HEK293 (cell line): ENCODE measurements at regions not wholly inside any gene's neighbourhood (a gene's known extent, or its start where the extent isn't known, plus 50 kb on each side); places are given as distances from the start of the nearest gene placed in this dataset.

Experiments
- CTCF ChIA-PET: fragments of 350-600 bp; formaldehyde crosslinking; extraction: SDS; loops from one replicate; lab custom pipeline; 2021; ENCODE audit warnings: antibody characterized with exemption; lab: Yijun Ruan, JAX
- POLR2A ChIA-PET: fragments of 300-600 bp; formaldehyde crosslinking; extraction: SDS; loops from one replicate; lab custom pipeline; 2020; ENCODE audit warnings: antibody characterized with exemption, inconsistent platforms; lab: Yijun Ruan, JAX
- H3K27ac ChIP-seq: fragments of 200-500 bp; sonication (Bioruptor generic); 2 replicates; pipeline ENCODE4 v1.5.1; 2014; ENCODE audit warnings: low read depth, low read length, control low read depth, inconsistent platforms; ENCODE audit errors: extremely low read depth
- H3K36me3 ChIP-seq, 2 experiments: fragments of 200-500 bp in 1 of 2; sonication (Bioruptor generic) in 1 of 2; 1 replicate in 1 of 2; 2 replicates in 1 of 2; pipeline ENCODE4 v1.5.1; 2014 to 2017; ENCODE audit warnings: inconsistent platforms in 2 of 2, low read length in 2 of 2; ENCODE audit not compliant: control insufficient read depth in 2 of 2, insufficient read depth in 1 of 2
- H3K4me1 ChIP-seq: fragments of 200-500 bp; sonication (Bioruptor generic); 2 replicates; pipeline ENCODE4 v1.5.1; 2014; ENCODE audit warnings: mild to moderate bottlenecking, low read length, inconsistent platforms; ENCODE audit not compliant: control insufficient read depth, insufficient read depth
- H3K4me3 ChIP-seq: 2 replicates; pipeline ENCODE4 v1.5.1; 2011; ENCODE audit warnings: low read depth, mild to moderate bottlenecking, control low read depth, low read length, moderate library complexity
- H3K9me3 ChIP-seq: fragments of 200-500 bp; sonication (Bioruptor generic); 2 replicates; pipeline ENCODE4 v1.5.1; 2014; ENCODE audit warnings: low read depth, low read length, inconsistent platforms; ENCODE audit not compliant: control insufficient read depth, insufficient read depth
- BCL6B ChIP-seq: fragments of 450-650 bp; formaldehyde crosslinking; IDR thresholded peaks from 2 replicates; pipeline ENCODE4 v1.5.1; 2017; ENCODE audit warnings: missing biosample characterization, missing genetic modification characterization
- ELK4 ChIP-seq: IDR thresholded peaks from 2 replicates; pipeline ENCODE4 v1.6.1; 2011; ENCODE audit warnings: mild to moderate bottlenecking, low read depth, low read length, borderline replicate concordance
- HOXA7 ChIP-seq: sonication (generic); formaldehyde crosslinking; IDR thresholded peaks from 2 replicates; pipeline ENCODE4 v1.8.1; 2022; ENCODE audit warnings: missing genetic modification reagents, borderline replicate concordance
- KLF16 ChIP-seq: fragments of 450-650 bp; formaldehyde crosslinking; IDR thresholded peaks from 2 replicates; pipeline ENCODE4 v1.5.1; 2017; ENCODE audit warnings: missing biosample characterization, missing genetic modification characterization
- PRDM1 ChIP-seq: fragments of 450-650 bp; formaldehyde crosslinking; IDR thresholded peaks from 2 replicates; pipeline ENCODE4; 2016; ENCODE audit warnings: missing biosample characterization, missing genetic modification characterization
- ZFP41 ChIP-seq: fragments of 450-650 bp; formaldehyde crosslinking; IDR thresholded peaks from 2 replicates; pipeline ENCODE4 v1.5.1; 2016; ENCODE audit warnings: missing biosample characterization, missing genetic modification characterization, borderline replicate concordance
- ZNF10 ChIP-seq: fragments of 450-650 bp; formaldehyde crosslinking; IDR thresholded peaks from 2 replicates; pipeline ENCODE4 v1.5.1; 2017; ENCODE audit warnings: missing biosample characterization, missing genetic modification characterization
- ZNF114 ChIP-seq: fragments of 450-650 bp; formaldehyde crosslinking; IDR thresholded peaks from 2 replicates; pipeline ENCODE4 v1.5.0; 2017; ENCODE audit warnings: missing biosample characterization, missing genetic modification characterization
- ZNF140 ChIP-seq: fragments of 450-650 bp; formaldehyde crosslinking; IDR thresholded peaks from 2 replicates; pipeline ENCODE4 v1.5.1; 2016; ENCODE audit warnings: missing biosample characterization, missing genetic modification characterization
- ZNF146 ChIP-seq: fragments of 450-650 bp; formaldehyde crosslinking; IDR thresholded peaks from 2 replicates; pipeline ENCODE4 v1.5.1; 2016; ENCODE audit warnings: missing biosample characterization, missing genetic modification characterization
- ZNF214 ChIP-seq: fragments of 450-650 bp; formaldehyde crosslinking; IDR thresholded peaks from 2 replicates; pipeline ENCODE4 v1.5.1; 2017; ENCODE audit warnings: missing biosample characterization, mild to moderate bottlenecking, missing genetic modification characterization, borderline replicate concordance
- ZNF24 ChIP-seq: fragments of 450-650 bp; formaldehyde crosslinking; IDR thresholded peaks from 2 replicates; pipeline ENCODE4 v1.5.1; 2016; ENCODE audit warnings: missing biosample characterization, missing genetic modification characterization
- ZNF426 ChIP-seq: fragments of 450-650 bp; formaldehyde crosslinking; IDR thresholded peaks from 2 replicates; pipeline ENCODE4 v1.5.1; 2017; ENCODE audit warnings: missing biosample characterization, missing genetic modification characterization, mild to moderate bottlenecking, inconsistent platforms, moderate library complexity
- ZNF549 ChIP-seq: fragments of 450-650 bp; IDR thresholded peaks from 2 replicates; pipeline ENCODE4 v1.5.1; 2018; ENCODE audit warnings: missing biosample characterization, missing genetic modification characterization, mild to moderate bottlenecking, inconsistent platforms, moderate library complexity
- ZNF600 ChIP-seq: fragments of 450-650 bp; formaldehyde crosslinking; IDR thresholded peaks from 2 replicates; pipeline ENCODE4 v1.5.1; 2016; ENCODE audit warnings: missing biosample characterization, missing genetic modification characterization
- ZNF629 ChIP-seq: fragments of 450-650 bp; formaldehyde crosslinking; IDR thresholded peaks from 2 replicates; pipeline ENCODE4 v1.5.1; 2017; ENCODE audit warnings: missing biosample characterization, missing genetic modification characterization
- ZNF747 ChIP-seq: fragments of 450-650 bp; formaldehyde crosslinking; IDR thresholded peaks from 2 replicates; pipeline ENCODE4 v1.5.1; 2016; ENCODE audit warnings: missing biosample characterization, missing genetic modification characterization
- ZNF837 ChIP-seq: fragments of 450-650 bp; formaldehyde crosslinking; IDR thresholded peaks from 2 replicates; pipeline ENCODE4 v1.5.1; 2016; ENCODE audit warnings: missing biosample characterization, missing genetic modification characterization
- ZSCAN23 ChIP-seq: fragments of 450-650 bp; formaldehyde crosslinking; IDR thresholded peaks from 2 replicates; pipeline ENCODE4 v1.5.1; 2016; ENCODE audit warnings: missing biosample characterization, missing genetic modification characterization
- TF ChIP-seq, protein P1 (sequence below): fragments of 450-650 bp; formaldehyde crosslinking; IDR thresholded peaks from 2 replicates; pipeline ENCODE4 v1.5.1; 2016; ENCODE audit warnings: missing biosample characterization, missing genetic modification characterization
- TF ChIP-seq, protein P2 (sequence below): fragments of 450-650 bp; IDR thresholded peaks from 2 replicates; pipeline ENCODE4 v1.5.1; 2018; ENCODE audit warnings: missing biosample characterization, mild to moderate bottlenecking, missing genetic modification characterization
- TF ChIP-seq, protein P3 (sequence below): fragments of 450-650 bp; formaldehyde crosslinking; IDR thresholded peaks from 2 replicates; pipeline ENCODE4 v1.5.1; 2016; ENCODE audit warnings: missing biosample characterization, missing genetic modification characterization
- TF ChIP-seq, protein P4 (sequence below): fragments of 450-650 bp; formaldehyde crosslinking; IDR thresholded peaks from 2 replicates; pipeline ENCODE4 v1.5.1; 2016; ENCODE audit warnings: missing biosample characterization, missing genetic modification characterization
- TF ChIP-seq, protein P5 (sequence below): fragments of 450-650 bp; formaldehyde crosslinking; IDR thresholded peaks from 2 replicates; pipeline ENCODE4 v1.5.1; 2016; ENCODE audit warnings: missing biosample characterization, missing genetic modification characterization

- ChIA-PET POLR2A (no interaction called here), CTCF (no interaction called here)
- Histone ChIP-seq H3K9me3 (no peaks in the 10 kb centered on the region), H3K4me1 (no peaks in the 10 kb centered on the region), H3K27ac (no peak overlapping the region), H3K36me3 (no peaks in the 10 kb centered on the region), H3K4me3 (no peak overlapping the region)
- TF ChIP-seq ZNF747 (tag by site-specific recombination) (no peak), ZNF549 (no peak), ZNF140 (tag by site-specific recombination) (no peak), ZNF10 (tag by site-specific recombination) (no peak), ZNF146 (no peak), ZNF629 (no peak), ZNF426 (no peak), PRDM1 (no peak), KLF16 (tag by site-specific recombination) (no peak), ZNF24 (tag by site-specific recombination) (no peak)
- TF ChIP-seq, protein P1, sequence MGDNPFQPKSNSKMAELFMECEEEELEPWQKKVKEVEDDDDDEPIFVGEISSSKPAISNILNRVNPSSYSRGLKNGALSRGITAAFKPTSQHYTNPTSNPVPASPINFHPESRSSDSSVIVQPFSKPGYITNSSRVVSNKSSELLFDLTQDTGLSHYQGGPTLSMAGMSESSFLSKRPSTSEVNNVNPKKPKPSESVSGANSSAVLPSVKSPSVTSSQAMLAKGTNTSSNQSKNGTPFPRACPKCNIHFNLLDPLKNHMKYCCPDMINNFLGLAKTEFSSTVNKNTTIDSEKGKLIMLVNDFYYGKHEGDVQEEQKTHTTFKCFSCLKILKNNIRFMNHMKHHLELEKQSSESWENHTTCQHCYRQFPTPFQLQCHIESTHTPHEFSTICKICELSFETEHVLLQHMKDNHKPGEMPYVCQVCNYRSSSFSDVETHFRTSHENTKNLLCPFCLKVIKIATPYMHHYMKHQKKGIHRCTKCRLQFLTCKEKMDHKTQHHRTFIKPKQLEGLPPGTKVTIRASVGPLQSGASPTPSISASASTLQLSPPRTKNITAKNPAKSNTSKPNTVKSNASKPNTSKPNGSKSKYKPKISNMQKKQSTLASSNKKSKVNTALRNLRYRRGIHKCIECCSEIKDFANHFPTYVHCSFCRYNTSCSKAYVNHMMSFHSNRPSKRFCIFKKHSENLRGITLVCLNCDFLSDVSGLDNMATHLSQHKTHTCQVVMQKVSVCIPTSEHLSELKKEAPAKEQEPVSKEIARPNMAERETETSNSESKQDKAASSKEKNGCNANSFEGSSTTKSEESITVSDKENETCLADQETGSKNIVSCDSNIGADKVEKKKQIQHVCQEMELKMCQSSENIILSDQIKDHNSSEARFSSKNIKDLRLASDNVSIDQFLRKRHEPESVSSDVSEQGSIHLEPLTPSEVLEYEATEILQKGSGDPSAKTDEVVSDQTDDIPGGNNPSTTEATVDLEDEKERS (tag by site-specific recombination) = no peak
Measured at GRCh38 chr2:142300517-142300916, 169.7 kb upstream of the LRP1B start.

DNA sequence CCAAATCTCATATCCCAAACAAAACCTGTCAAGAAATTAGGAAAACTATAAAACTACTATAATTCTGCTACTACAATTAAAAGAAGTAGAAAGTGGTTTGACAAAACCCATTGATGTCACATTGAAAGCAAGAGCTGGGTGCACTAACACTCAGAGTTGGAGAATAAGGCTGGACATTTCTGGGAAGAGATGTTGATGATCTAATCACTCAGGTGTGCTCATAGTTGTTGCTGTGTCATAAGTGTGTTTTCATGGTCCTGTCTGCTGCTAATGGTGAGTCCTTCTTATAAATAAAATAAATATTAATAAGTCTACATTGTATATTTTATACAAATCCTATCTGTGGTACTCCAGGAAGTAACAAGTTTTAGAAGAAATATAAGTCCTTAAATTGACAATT, 168.2 kb upstream of the LRP1B start:
- H3K27ac ChIP-seq = no peak overlapping the region
- no peaks in the 10 kb centered on the region for H3K9me3 ChIP-seq
- ChIA-PET CTCF (no interaction called here), POLR2A (no interaction called here)
- no peak overlapping the region for H3K4me3 ChIP-seq
- H3K4me1 ChIP-seq = no peaks in the 10 kb centered on the region
- no peaks in the 10 kb centered on the region for H3K36me3 ChIP-seq
- no peak for TF ChIP-seq ZNF426
- no peak for TF ChIP-seq ZNF214 (tag by site-specific recombination)
- TF ChIP-seq, protein P2, sequence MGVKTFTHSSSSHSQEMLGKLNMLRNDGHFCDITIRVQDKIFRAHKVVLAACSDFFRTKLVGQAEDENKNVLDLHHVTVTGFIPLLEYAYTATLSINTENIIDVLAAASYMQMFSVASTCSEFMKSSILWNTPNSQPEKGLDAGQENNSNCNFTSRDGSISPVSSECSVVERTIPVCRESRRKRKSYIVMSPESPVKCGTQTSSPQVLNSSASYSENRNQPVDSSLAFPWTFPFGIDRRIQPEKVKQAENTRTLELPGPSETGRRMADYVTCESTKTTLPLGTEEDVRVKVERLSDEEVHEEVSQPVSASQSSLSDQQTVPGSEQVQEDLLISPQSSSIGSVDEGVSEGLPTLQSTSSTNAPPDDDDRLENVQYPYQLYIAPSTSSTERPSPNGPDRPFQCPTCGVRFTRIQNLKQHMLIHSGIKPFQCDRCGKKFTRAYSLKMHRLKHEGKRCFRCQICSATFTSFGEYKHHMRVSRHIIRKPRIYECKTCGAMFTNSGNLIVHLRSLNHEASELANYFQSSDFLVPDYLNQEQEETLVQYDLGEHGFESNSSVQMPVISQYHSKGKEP (tag by site-specific recombination) = no peak
- no peak for TF ChIP-seq ZSCAN23 (tag by site-specific recombination)
- no peak for TF ChIP-seq ZNF140 (tag by site-specific recombination)
- TF ChIP-seq ZNF600 (tag by site-specific recombination) = no peak
- TF ChIP-seq ZNF114 (tag by site-specific recombination) = no peak
- TF ChIP-seq HOXA7 (CRISPR knock-in tag) = no peak
- no peak for TF ChIP-seq ELK4
- TF ChIP-seq, protein P3, sequence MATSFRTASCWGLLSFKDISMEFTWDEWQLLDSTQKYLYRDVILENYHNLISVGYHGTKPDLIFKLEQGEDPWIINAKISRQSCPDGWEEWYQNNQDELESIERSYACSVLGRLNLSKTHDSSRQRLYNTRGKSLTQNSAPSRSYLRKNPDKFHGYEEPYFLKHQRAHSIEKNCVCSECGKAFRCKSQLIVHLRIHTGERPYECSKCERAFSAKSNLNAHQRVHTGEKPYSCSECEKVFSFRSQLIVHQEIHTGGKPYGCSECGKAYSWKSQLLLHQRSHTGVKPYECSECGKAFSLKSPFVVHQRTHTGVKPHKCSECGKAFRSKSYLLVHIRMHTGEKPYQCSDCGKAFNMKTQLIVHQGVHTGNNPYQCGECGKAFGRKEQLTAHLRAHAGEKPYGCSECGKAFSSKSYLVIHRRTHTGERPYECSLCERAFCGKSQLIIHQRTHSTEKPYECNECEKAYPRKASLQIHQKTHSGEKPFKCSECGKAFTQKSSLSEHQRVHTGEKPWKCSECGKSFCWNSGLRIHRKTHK (tag by site-specific recombination) = no peak
- TF ChIP-seq, protein P4, sequence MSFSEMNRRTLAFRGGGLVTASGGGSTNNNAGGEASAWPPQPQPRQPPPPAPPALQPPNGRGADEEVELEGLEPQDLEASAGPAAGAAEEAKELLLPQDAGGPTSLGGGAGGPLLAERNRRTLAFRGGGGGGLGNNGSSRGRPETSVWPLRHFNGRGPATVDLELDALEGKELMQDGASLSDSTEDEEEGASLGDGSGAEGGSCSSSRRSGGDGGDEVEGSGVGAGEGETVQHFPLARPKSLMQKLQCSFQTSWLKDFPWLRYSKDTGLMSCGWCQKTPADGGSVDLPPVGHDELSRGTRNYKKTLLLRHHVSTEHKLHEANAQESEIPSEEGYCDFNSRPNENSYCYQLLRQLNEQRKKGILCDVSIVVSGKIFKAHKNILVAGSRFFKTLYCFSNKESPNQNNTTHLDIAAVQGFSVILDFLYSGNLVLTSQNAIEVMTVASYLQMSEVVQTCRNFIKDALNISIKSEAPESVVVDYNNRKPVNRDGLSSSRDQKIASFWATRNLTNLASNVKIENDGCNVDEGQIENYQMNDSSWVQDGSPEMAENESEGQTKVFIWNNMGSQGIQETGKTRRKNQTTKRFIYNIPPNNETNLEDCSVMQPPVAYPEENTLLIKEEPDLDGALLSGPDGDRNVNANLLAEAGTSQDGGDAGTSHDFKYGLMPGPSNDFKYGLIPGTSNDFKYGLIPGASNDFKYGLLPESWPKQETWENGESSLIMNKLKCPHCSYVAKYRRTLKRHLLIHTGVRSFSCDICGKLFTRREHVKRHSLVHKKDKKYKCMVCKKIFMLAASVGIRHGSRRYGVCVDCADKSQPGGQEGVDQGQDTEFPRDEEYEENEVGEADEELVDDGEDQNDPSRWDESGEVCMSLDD = no peak
- TF ChIP-seq ZFP41 (tag by site-specific recombination) = no peak
- TF ChIP-seq, protein P5, sequence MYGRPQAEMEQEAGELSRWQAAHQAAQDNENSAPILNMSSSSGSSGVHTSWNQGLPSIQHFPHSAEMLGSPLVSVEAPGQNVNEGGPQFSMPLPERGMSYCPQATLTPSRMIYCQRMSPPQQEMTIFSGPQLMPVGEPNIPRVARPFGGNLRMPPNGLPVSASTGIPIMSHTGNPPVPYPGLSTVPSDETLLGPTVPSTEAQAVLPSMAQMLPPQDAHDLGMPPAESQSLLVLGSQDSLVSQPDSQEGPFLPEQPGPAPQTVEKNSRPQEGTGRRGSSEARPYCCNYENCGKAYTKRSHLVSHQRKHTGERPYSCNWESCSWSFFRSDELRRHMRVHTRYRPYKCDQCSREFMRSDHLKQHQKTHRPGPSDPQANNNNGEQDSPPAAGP = no peak
- TF ChIP-seq ZNF837 (tag by site-specific recombination) = no peak
- TF ChIP-seq BCL6B (tag by site-specific recombination) = no peak
